Omental fat pad (tissue), 3 donors: ENCODE measurements at regions not wholly inside any gene's neighbourhood (a gene's known extent, or its start where the extent isn't known, plus 50 kb on each side); places are given as distances from the start of the nearest gene placed in this dataset.
"Not testable (repeated sequence)": the region's sequence is repeated elsewhere in the genome, so short reads cannot be mapped to it uniquely, and the experiment has no call there.

Experiments used
- ATAC-seq: fragments of 150-250 bp; one replicate; pipeline ENCODE4 v1.9.1; 2016; ENCODE audit warnings: mild to moderate bottlenecking, moderate library complexity; ENCODE audit not compliant: low FRiP score
- DNase-seq: peaks from one replicate; pipeline ENCODE4 v3.0.0-alpha.2; 2019; ENCODE audit warnings: low spot score
- CTCF ChIP-seq, 3 donors: fragments of 450-650 bp; IDR thresholded peaks; one replicate each; pipeline ENCODE4 v1.5.1; 2016 to 2017; ENCODE audit warnings: antibody characterized with exemption in 3 of 3, mild to moderate bottlenecking in 3 of 3, moderate library complexity in 2 of 3

- DNase-seq (no peak), ATAC-seq (no peak)
- TF ChIP-seq CTCF (IDR thresholded peaks at IDR 0.05): no peak
Measured at GRCh38 chr13:56457535-56458190, 683.1 kb upstream of the PRR20A start.

- ATAC-seq (no peak), DNase-seq (no peak)
- no peak for TF ChIP-seq CTCF (IDR thresholded peaks at IDR 0.05)
Measured at GRCh38 chr13:56459286-56459685, 681.4 kb upstream of the PRR20A start.

- no peak for TF ChIP-seq CTCF (IDR thresholded peaks at IDR 0.05)
- no peak for DNase-seq
- ATAC-seq: no peak
Measured at GRCh38 chr13:56501750-56502149, 639.0 kb upstream of the PRR20A start.

- no peak for TF ChIP-seq CTCF (IDR thresholded peaks at IDR 0.05)
- ATAC-seq: no peak
Measured at GRCh38 chr13:56510836-56511235, 629.9 kb upstream of the PRR20A start.

GRCh38 chr13:56512336-56512735, 628.4 kb upstream of the PRR20A start:
- not testable (repeated sequence) for DNase-seq, ATAC-seq

More at GRCh38 chr13:56510836-56511235, 629.9 kb upstream of the PRR20A start:
- no peak for DNase-seq

- no peak for TF ChIP-seq CTCF (IDR thresholded peaks at IDR 0.05)
- no peak for DNase-seq
- no peak for ATAC-seq
Measured at GRCh38 chr13:56515441-56515840, 625.3 kb upstream of the PRR20A start.

GRCh38 chr13:56528040-56528790, 612.5 kb upstream of the PRR20A start:
- TF ChIP-seq CTCF (IDR thresholded peaks at IDR 0.05): no peak
- DNase-seq: no peak

More at GRCh38 chr13:56528040-56528790, 612.5 kb upstream of the PRR20A start:
- ATAC-seq: no peak
